Neural progenitor cell (in vitro differentiated cells): ENCODE measurements at regions not wholly inside any gene's neighbourhood (a gene's known extent, or its start where the extent isn't known, plus 50 kb on each side); places are given as distances from the start of the nearest gene placed in this dataset.
A peak's percentile ranks its signal among the peaks of the same experiment; 100 is the strongest.

ENCODE experiments used
- DNase-seq: peaks from one replicate; pipeline ENCODE4 v3.0.0-alpha.2; 2016; ENCODE audit warnings: low spot score
- H2AFZ ChIP-seq: fragments of 200-600 bp; sonication (generic); replicated peaks from 2 replicates; pipeline ENCODE4 v1.6.1; 2016; ENCODE audit warnings: antibody characterized with exemption
- H3F3A ChIP-seq: fragments of 200-600 bp; sonication (generic); 2 replicates; pipeline ENCODE4 v1.6.1; 2016; ENCODE audit warnings: antibody characterized with exemption, low read depth
- H3K27ac ChIP-seq: fragments of 200-600 bp; sonication (generic); 2 replicates; pipeline ENCODE4 v1.5.1; 2016; ENCODE audit warnings: mild to moderate bottlenecking
- H3K27me3 ChIP-seq: fragments of 200-600 bp; sonication (generic); 2 replicates; pipeline ENCODE4 v1.6.1; 2016; ENCODE audit warnings: mild to moderate bottlenecking, moderate library complexity
- H3K36me3 ChIP-seq: fragments of 200-600 bp; sonication (generic); 2 replicates; pipeline ENCODE4 v1.5.1; 2016
- H3K4me1 ChIP-seq: fragments of 200-600 bp; sonication (generic); 2 replicates; pipeline ENCODE4 v1.6.1; 2016; ENCODE audit warnings: mixed run types
- H3K4me2 ChIP-seq: fragments of 200-600 bp; sonication (generic); 2 replicates; pipeline ENCODE4 v1.6.1; 2016
- H3K4me3 ChIP-seq: fragments of 200-600 bp; sonication (generic); 2 replicates; pipeline ENCODE4 v1.5.1; 2016
- H3K79me2 ChIP-seq: fragments of 200-600 bp; sonication (generic); 2 replicates; pipeline ENCODE4 v1.6.1; 2016; ENCODE audit warnings: low read depth
- H3K9ac ChIP-seq: fragments of 200-600 bp; sonication (generic); 2 replicates; pipeline ENCODE4 v1.6.1; 2016
- H3K9me3 ChIP-seq: fragments of 200-600 bp; sonication (generic); 2 replicates; pipeline ENCODE4 v1.5.1; 2016; ENCODE audit warnings: low read depth
- H4K20me1 ChIP-seq: fragments of 200-600 bp; sonication (generic); 2 replicates; pipeline ENCODE4 v1.6.1; 2016; ENCODE audit warnings: low read depth
- H3K27ac Mint-ChIP-seq: 3 replicates; pipeline ENCODE4 v1.8.0; 2021; ENCODE audit warnings: mixed read lengths
- H3K27me3 Mint-ChIP-seq: 2 replicates; pipeline ENCODE4 v1.8.0; 2022; ENCODE audit warnings: low read depth, mild to moderate bottlenecking, inconsistent platforms, moderate library complexity, mixed read lengths; ENCODE audit not compliant: insufficient read depth
- H3K36me3 Mint-ChIP-seq: 3 replicates; pipeline ENCODE4 v1.8.0; 2021; ENCODE audit warnings: mixed read lengths
- H3K4me1 Mint-ChIP-seq: 3 replicates; pipeline ENCODE4 v1.8.0; 2021; ENCODE audit warnings: mixed read lengths
- H3K4me3 Mint-ChIP-seq: 3 replicates; pipeline ENCODE4 v1.8.0; 2021; ENCODE audit warnings: mild to moderate bottlenecking, moderate library complexity, mixed read lengths
- H3K9me3 Mint-ChIP-seq: 3 replicates; pipeline ENCODE4 v1.8.0; 2020; ENCODE audit warnings: mixed read lengths
- EZH2 ChIP-seq: fragments of 200-600 bp; sonication (generic); IDR thresholded peaks from 2 replicates; pipeline ENCODE4 v1.6.1; 2017; ENCODE audit warnings: antibody characterized with exemption, mild to moderate bottlenecking, moderate library complexity
- EZH2phosphoT487 ChIP-seq: fragments of 200-600 bp; sonication (generic); IDR thresholded peaks from 2 replicates; pipeline ENCODE4 v1.6.1; 2017; ENCODE audit warnings: antibody characterized with exemption
- TF ChIP-seq, protein P1 (sequence below): fragments of 200-600 bp; sonication (generic); IDR thresholded peaks from 2 replicates; pipeline ENCODE4 v1.5.1; 2017; ENCODE audit warnings: antibody characterized with exemption, mild to moderate bottlenecking

DNA sequence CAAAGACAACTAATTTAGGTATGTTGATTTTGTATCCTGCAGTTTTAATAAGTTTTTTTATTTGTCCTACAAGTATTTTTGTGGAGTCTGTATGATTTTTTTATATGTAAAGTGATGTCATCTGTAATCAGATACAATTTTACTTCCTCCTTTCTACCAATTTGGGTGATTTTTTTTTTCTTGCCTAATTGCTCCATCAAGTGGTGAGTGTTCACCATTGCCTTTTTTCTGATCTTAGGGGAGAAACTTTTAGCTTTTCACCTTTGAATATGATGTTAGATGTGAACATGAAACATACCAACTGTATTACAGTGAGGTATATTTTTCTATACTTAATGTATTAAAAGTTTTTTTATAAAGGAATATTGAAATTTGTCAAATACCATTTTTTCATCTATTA, 362.3 kb downstream of the PABPC4L start:
- TF ChIP-seq, protein P1, sequence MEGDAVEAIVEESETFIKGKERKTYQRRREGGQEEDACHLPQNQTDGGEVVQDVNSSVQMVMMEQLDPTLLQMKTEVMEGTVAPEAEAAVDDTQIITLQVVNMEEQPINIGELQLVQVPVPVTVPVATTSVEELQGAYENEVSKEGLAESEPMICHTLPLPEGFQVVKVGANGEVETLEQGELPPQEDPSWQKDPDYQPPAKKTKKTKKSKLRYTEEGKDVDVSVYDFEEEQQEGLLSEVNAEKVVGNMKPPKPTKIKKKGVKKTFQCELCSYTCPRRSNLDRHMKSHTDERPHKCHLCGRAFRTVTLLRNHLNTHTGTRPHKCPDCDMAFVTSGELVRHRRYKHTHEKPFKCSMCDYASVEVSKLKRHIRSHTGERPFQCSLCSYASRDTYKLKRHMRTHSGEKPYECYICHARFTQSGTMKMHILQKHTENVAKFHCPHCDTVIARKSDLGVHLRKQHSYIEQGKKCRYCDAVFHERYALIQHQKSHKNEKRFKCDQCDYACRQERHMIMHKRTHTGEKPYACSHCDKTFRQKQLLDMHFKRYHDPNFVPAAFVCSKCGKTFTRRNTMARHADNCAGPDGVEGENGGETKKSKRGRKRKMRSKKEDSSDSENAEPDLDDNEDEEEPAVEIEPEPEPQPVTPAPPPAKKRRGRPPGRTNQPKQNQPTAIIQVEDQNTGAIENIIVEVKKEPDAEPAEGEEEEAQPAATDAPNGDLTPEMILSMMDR: peak; percentile 45
- no peak for TF ChIP-seq EZH2
- Mint-ChIP-seq H3K27ac (no peak overlapping the region), H3K4me3 (no peak overlapping the region), H3K27me3 (peaks cover 2% of the 10 kb centered on the region), H3K9me3 (peaks cover 25% of the 10 kb centered on the region), H3K4me1 (no peaks in the 10 kb centered on the region), H3K36me3 (peaks cover 9% of the 10 kb centered on the region)
- Histone ChIP-seq H4K20me1 (no peaks in the 10 kb centered on the region), H3K27ac (no peak overlapping the region), H3K4me1 (no peaks in the 10 kb centered on the region), H3K4me2 (no peak overlapping the region), H3K79me2 (no peaks in the 10 kb centered on the region), H2AFZ (no peak overlapping the region), H3K4me3 (no peak overlapping the region), H3F3A (no peaks in the 10 kb centered on the region), H3K9ac (no peak overlapping the region), H3K9me3 (no peaks in the 10 kb centered on the region), H3K27me3 (no peaks in the 10 kb centered on the region), H3K36me3 (no peaks in the 10 kb centered on the region)
- no peak for DNase-seq

- no peak overlapping the region for H3K27ac Mint-ChIP-seq
Observed at GRCh38 chr4:133823177-133823576, 378.4 kb downstream of the PABPC4L start.

GRCh38 chr4:133812954-133813353, 388.6 kb downstream of the PABPC4L start:
- Histone ChIP-seq H3K4me2 (no peak overlapping the region), H3K4me3 (no peak overlapping the region), H3K27me3 (no peaks in the 10 kb centered on the region), H3K9ac (no peak overlapping the region), H2AFZ (no peak overlapping the region), H4K20me1 (no peaks in the 10 kb centered on the region), H3K9me3 (peaks cover 4% of the 10 kb centered on the region), H3K36me3 (no peaks in the 10 kb centered on the region), H3K4me1 (peaks cover 4% of the 10 kb centered on the region), H3K79me2 (no peaks in the 10 kb centered on the region), H3K27ac (no peak overlapping the region), H3F3A (no peaks in the 10 kb centered on the region)
- TF ChIP-seq, protein P1: no peak
- TF ChIP-seq EZH2phosphoT487 (no peak), EZH2 (no peak)
- peaks cover 11% of the 10 kb centered on the region for H3K9me3 Mint-ChIP-seq
- DNase-seq: no peak
- H3K36me3 Mint-ChIP-seq: no peaks in the 10 kb centered on the region
- no peak overlapping the region for H3K27ac Mint-ChIP-seq
- H3K27me3 Mint-ChIP-seq: no peaks in the 10 kb centered on the region
- H3K4me1 Mint-ChIP-seq: peaks cover 2% of the 10 kb centered on the region
- H3K4me3 Mint-ChIP-seq: no peak overlapping the region

More at GRCh38 chr4:133823177-133823576, 378.4 kb downstream of the PABPC4L start:
- TF ChIP-seq EZH2phosphoT487: no peak
- TF ChIP-seq, protein P1: no peak
- no peak for TF ChIP-seq EZH2
- no peaks in the 10 kb centered on the region for H3K79me2 ChIP-seq
- H3K27me3 ChIP-seq: no peaks in the 10 kb centered on the region
- no peak overlapping the region for H3K27ac ChIP-seq
- no peak for DNase-seq
- Mint-ChIP-seq H3K4me3 (no peak overlapping the region), H3K9me3 (peaks cover under 1% of the 10 kb centered on the region), H3K27me3 (peaks cover 3% of the 10 kb centered on the region), H3K36me3 (no peaks in the 10 kb centered on the region), H3K4me1 (no peaks in the 10 kb centered on the region)
- no peaks in the 10 kb centered on the region for H4K20me1 ChIP-seq
- H3K9me3 ChIP-seq: no peaks in the 10 kb centered on the region
- no peaks in the 10 kb centered on the region for H3F3A ChIP-seq
- H3K36me3 ChIP-seq: no peaks in the 10 kb centered on the region
- H2AFZ ChIP-seq: no peak overlapping the region
- no peak overlapping the region for H3K4me2 ChIP-seq
- H3K4me1 ChIP-seq: no peaks in the 10 kb centered on the region
- no peak overlapping the region for H3K9ac ChIP-seq
- H3K4me3 ChIP-seq: no peak overlapping the region
